Kidney epithelial cell (primary cell): ENCODE measurements at regions not wholly inside any gene's neighbourhood (a gene's known extent, or its start where the extent isn't known, plus 50 kb on each side); places are given as distances from the start of the nearest gene placed in this dataset.
"Not testable (repeated sequence)": the region's sequence is repeated elsewhere in the genome, so short reads cannot be mapped to it uniquely, and the experiment has no call there.

Source experiments
- DNase-seq: peaks from one replicate; pipeline ENCODE4 v3.0.0-alpha.2; 2010; ENCODE audit warnings: low read depth
- H3K27me3 ChIP-seq: 2 replicates; pipeline ENCODE4 v1.6.0; 2011; ENCODE audit warnings: low read length; ENCODE audit not compliant: control insufficient read depth, insufficient read depth
- H3K36me3 ChIP-seq: 2 replicates; pipeline ENCODE4 v1.5.1; 2011; ENCODE audit warnings: low read length; ENCODE audit not compliant: control insufficient read depth, insufficient read depth
- H3K4me3 ChIP-seq: 2 replicates; pipeline ENCODE4 v1.5.1; 2011; ENCODE audit warnings: low read depth, mild to moderate bottlenecking, control low read depth, low read length
- CTCF ChIP-seq: IDR thresholded peaks from 2 replicates; pipeline ENCODE4 v1.5.1; 2011; ENCODE audit warnings: mild to moderate bottlenecking, moderate library complexity, low read length, control low read depth, inconsistent platforms; ENCODE audit not compliant: insufficient read depth, poor library complexity, severe bottlenecking

DNA sequence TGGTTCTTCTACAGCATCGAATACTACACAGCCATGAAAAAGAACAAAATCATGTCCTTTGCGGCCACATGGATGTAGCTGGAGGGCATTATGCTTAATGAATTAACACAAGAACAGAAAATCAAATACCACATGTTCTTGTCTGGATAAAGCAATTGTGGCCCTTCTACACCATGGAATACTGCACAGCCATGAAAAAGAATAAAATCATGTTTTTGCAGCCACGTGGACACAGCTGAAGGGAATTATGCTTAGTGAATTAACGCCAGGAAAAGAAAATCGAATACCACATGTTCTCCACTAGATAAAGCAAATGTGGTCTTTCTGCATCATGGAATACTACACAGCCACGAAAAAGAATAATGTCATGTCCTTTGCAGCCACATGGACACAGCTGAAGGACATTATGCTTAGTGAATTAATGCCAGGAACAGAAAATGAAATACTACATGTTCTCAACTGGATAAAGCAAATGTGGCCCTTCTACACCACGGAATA is 361.8 kb upstream of the PLGLB2 start:
- H3K4me3 ChIP-seq, H3K36me3 ChIP-seq, H3K27me3 ChIP-seq, DNase-seq: not testable (repeated sequence)

- H3K36me3 ChIP-seq, H3K4me3 ChIP-seq, H3K27me3 ChIP-seq, DNase-seq: not testable (repeated sequence)
These were observed 352.1 kb upstream of the PLGLB2 start for GRCh38 chr2:87395784-87396183.

DNA sequence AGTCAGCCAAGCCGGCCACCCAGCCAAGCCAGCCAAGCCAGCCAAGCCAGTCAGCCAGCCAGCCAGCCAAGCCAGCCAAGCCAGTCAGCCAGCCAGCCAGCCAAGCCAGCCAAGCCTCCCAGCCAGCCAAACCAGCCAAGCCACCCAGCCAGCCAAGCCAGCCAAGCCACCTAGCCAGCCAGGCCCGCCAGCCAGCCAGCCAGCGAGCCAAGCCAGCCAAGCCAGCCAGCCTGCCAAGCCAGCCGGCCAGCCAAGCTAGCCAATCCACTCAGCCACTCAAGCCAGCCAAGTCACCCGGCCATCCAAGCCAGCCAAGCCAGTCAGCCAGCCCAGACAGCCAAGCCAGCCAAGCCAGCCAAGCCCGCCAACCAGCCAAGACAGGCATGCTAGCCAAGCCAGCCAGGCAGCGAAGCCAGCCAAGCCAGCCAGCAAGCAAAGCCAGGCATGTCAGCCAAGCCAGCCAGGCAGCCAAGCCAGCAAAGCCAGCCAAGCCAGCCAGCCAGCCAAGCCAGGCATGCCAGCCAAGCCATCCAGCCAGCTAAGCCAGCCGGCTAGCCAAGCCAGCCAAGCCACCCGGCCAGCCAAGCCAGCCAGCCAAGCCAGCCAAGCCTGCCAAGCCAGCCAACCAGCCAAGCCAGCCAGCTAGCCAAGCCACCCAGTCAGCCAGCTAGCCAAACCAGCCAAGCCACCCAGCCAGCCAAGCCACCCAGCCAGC is 351.2 kb upstream of the PLGLB2 start:
- not testable (repeated sequence) for DNase-seq, H3K4me3 ChIP-seq, H3K27me3 ChIP-seq, H3K36me3 ChIP-seq

- not testable (repeated sequence) for H3K36me3 ChIP-seq, DNase-seq, H3K4me3 ChIP-seq, H3K27me3 ChIP-seq
These were observed 350.4 kb upstream of the PLGLB2 start for GRCh38 chr2:87397276-87398065.

DNA sequence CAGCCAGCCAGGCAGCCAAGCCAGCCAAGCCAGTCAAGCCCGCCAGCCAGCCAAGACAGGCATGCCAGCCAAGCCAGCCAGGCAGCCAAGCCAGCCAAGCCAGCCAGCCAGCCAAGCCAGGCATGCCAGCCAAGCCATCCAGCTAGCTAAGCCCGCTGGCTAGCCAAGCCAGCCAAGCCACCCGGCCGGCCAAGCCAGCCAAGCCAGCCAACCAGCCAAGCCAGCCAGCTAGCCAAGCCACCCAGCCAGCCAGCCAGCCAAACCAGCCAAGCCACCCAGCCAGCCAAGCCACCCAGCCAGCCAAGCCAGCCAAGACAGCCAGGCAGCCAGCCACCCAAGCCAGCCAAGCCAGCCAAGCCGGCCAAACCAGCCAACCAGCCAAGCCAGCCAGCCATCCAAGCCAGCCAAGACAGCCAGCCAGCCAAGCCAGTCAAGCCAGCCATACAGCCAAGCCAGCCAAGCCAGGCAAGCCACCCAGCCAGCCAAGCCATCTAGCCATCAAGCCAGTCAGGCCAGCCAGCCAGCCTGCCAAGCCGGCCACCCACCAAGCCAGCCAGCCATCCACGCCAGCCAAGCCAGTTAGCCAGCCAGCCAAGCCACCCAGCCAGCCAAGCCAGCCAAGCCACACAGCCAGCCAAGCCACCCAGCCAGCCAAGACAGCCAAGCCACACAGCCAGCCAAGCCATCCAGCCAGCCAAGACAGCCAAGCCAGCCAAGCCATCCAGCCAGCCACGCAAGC is 349.2 kb upstream of the PLGLB2 start:
- not testable (repeated sequence) for DNase-seq, H3K4me3 ChIP-seq, H3K36me3 ChIP-seq, H3K27me3 ChIP-seq

- Histone ChIP-seq H3K36me3 (no peaks in the 10 kb centered on the region), H3K4me3 (no peak overlapping the region), H3K27me3 (no peaks in the 10 kb centered on the region)
- no peak for TF ChIP-seq CTCF
- DNase-seq, result no peak
These were observed 346.1 kb upstream of the PLGLB2 start for GRCh38 chr2:87401726-87402345.

- no peak overlapping the region for H3K4me3 ChIP-seq
- no peak for TF ChIP-seq CTCF
- no peak for DNase-seq
- no peaks in the 10 kb centered on the region for H3K36me3 ChIP-seq
- no peaks in the 10 kb centered on the region for H3K27me3 ChIP-seq
These were observed 344.1 kb upstream of the PLGLB2 start for GRCh38 chr2:87403893-87404175.

DNA sequence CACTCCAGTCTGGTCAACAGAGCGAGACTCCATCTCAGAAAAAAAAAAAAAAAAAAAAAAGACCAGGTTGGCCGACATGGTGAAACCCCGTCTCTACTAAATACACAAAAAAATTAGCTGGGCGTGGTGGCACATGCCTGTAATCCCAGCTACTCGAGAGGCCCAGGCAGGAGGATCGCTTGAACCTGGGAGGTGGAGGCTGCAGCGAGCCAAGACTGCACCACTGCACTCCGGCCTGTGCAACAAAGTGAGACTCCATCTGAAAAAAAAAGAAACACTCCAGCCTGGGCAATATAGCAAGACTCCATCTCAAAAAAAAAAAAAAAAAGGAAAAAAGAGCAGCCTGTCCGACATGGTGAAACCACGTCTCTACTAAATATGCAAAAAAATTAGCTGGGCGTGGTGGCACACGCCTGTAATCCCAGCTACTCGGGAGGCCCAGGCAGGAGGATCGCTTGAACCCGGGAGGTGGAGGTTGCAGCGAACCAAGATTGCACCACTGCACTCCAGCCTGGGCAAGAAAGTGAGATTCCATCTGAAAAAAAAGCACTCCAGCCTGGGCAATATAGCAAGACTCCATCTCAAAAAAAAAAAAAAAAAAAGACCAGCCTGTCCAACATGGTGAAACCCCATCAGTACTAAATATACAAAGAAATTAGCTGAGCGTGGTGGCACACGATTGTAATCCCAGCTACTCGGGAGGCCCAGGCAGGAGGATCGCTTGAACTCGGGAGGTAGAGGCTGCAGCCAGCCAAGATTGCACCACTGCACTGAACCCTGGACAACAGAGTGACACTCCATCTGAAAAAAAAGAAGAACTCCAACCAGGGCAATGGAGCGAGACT is 343.3 kb upstream of the PLGLB2 start:
- not testable (repeated sequence) for H3K4me3 ChIP-seq, DNase-seq, H3K36me3 ChIP-seq, H3K27me3 ChIP-seq

DNA sequence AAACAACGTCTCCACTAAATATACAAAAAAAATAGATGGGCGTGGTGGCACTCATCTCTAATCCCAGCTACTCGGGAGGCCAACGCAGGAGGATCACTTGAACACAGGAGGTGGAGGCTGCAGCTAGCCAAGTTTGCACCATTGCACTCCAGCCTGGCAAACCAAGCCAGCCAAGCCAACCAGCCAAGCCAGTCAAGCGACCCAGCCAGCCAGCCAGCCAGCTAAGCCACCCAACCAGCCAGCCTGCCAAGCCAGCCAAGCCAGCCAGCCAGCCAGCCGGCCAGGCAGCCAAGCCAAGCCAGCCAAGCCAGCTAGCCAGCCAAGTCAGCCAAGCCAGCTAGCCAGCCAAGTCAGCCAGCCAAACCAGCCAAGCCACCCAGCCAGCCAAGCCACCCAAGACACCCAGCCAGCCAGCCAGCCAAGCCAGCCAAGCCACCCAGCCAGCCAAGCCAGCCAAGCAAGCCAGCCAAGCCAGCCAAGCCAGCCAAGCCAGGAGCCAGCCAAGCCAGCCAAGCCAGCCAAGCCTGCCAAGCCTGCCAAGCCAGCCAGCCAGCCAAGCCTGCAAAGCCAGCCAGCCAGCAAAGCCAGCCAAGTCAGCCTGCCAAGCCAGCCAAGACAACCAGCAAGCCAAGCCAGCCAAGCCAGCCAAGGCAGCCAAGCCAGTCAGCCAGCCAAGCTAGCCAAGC is 342.2 kb upstream of the PLGLB2 start:
- H3K36me3 ChIP-seq, DNase-seq, H3K4me3 ChIP-seq, H3K27me3 ChIP-seq: not testable (repeated sequence)

DNA sequence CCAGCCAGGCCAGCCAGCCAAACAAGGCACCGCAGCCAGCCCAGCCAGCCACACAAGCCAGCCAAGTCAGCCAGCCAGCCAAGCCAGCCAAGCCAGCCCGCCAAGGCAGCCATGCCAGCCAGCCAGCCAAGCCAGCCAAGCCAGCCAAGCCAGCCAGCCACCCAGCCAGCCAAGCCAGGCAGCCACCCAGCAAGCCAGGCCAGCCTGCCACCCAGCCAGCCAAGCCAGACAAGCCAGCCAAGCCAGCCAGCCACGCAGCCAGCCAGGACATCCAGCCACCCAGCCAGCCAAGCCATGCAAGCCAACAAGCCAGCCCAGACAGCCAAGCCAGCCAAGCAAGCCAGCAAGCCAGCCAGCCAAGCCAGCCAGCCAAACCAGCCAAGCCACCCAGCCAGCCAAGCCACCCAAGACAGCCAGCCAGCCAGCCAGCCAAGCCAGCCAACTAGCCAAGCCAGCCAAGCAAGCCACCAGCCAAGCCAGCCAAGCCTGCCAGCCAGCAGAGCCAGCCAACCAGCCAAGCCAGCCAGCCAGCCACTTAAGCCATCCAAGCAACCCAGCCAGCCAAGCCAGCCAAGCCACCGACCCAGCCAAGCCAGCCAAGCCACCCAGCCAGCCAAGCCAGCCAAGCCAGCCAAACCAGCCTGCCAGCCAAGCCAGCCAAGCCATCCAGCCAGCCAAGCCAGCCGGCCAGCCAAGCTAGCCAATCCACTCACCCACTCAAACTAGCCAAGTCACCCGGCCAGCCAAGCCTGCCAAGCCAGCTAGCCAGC is 341.3 kb upstream of the PLGLB2 start:
- DNase-seq, H3K36me3 ChIP-seq, H3K4me3 ChIP-seq, H3K27me3 ChIP-seq: not testable (repeated sequence)
